Epithelial cell of prostate (primary cell): ENCODE measurements at regions not wholly inside any gene's neighbourhood (a gene's known extent, or its start where the extent isn't known, plus 50 kb on each side); places are given as distances from the start of the nearest gene placed in this dataset.
A peak's percentile ranks its signal among the peaks of the same experiment; 100 is the strongest.
"Not testable (repeated sequence)": the region's sequence is repeated elsewhere in the genome, so short reads cannot be mapped to it uniquely, and the experiment has no call there.

Experiments
- DNase-seq: peaks from one replicate; pipeline ENCODE4 v3.0.0-alpha.2; 2011; ENCODE audit warnings: low read depth, low spot score
- H3K27ac ChIP-seq: fragments of 450-650 bp; 2 replicates; pipeline ENCODE4 v1.5.1; 2017; ENCODE audit warnings: mild to moderate bottlenecking

DNA sequence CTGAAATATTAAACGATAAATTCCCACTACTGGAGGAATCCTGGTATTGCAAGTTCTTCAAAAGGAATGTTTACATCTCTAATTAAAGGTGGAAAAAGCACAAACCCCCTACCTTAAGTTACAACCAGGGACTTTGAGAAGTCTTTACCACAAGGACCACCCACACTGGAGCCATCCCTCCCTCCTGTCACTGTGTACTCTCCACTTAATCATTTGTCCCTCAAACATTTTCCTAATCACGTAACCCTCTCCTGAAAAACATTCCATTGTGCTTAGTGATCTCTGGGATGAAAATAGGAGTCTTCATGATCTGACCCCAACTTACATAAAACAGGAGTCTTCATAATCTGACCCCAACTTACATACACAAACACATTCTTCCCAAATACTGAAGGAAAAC is 85.7 kb downstream of the SUCLG1 start:
- DNase-seq, result no peak

DNA sequence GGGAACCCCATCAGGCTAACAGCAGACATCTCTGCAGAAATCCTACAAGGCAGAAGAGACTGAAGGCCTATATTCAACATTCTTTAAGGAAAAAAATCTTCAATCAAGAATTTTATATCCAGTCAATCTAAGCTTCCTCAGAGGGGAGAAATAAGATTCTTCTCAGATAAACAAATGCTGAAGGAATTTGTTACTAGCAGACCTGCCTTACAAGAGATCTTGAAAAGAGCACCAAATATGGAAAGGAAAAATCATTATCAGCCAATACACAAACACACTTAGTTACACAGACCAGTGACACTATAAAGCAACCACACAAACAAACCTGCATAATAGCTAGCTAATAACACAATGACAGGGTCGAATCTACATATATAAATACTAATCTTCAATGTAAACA is 96.5 kb downstream of the SUCLG1 start:
- no peak overlapping the region for H3K27ac ChIP-seq
- DNase-seq, result no peak

More for the DNA sequence above, 85.7 kb downstream of the SUCLG1 start:
- no peak overlapping the region for H3K27ac ChIP-seq

DNA sequence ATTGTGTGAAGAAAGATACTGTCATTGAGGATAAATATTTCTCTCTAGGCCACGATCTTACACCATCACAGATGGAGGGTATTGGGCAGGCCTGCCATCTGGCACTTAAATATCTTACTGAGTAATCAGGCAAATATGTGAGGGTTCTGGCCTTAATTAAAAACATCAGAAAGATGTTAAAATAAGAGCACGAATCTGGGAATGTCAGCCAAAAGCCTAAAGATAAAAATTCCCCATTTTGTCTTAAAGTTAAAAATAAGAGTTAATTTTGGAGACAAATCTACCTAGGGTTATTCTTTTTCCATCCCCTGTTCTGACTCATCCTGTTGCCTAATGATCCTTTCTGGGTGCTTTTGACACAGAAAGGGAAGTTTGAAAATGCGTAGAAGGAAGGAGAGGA is 121.0 kb downstream of the SUCLG1 start:
- no peak overlapping the region for H3K27ac ChIP-seq
- DNase-seq, result no peak

DNA sequence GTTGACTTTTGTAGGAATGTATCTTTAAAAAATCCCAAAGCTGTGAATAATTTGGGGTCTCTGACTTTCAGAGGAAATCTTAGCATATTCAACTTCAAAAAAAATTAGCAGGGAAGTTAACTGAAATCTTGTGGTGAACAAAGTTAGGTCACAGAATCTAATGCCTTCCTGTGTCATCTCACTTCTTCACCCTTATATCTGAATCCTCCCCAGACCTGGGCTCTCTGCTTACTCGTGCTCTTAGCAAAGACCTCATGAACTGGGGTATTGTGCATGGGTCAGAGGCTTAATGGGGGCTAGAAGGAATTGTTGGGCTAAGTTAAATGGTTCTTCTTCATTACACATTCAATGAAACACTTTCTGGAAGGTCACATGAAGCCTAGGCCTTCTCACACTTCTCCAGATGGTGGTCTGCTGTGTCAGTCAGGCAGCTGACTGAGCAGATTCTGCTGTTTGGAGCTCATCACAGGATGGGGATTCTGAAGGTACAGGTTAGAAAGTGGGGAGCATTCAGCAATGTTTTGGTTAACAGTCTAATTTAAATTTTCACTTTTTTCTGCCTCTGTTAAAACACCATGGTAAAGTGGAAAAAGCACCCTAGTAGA is 131.3 kb downstream of the SUCLG1 start:
- no peak for DNase-seq
- H3K27ac ChIP-seq, result no peak overlapping the region

DNA sequence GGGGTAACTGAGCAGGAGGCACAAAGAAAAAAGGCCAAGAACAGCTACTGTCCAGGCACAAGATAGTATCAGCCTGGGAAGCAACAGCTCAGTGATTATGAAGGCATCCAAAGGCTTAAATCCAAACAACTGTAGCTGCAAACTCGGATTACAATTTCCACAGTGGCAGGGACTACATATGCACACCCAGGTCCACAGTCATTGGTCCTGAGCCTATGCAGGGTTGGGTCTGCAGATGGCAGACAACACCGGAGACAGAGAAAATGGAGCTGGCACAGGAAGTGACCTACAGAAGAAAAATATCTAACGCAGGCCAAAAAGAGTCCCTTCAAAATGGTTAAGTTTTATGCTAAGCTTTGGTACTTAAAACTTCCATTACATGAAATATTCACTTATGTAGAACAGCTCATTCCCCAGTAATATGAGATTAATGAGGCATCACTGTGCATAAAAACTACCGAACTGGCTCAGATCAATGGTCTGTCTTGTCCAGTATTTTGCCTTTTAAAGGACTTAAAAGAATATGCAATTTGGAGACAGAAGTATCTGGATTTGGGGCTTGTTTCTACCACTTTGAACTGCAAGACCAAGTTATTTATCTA is 132.1 kb downstream of the SUCLG1 start:
- H3K27ac ChIP-seq, result no peak overlapping the region
- DNase-seq, result no peak

DNA sequence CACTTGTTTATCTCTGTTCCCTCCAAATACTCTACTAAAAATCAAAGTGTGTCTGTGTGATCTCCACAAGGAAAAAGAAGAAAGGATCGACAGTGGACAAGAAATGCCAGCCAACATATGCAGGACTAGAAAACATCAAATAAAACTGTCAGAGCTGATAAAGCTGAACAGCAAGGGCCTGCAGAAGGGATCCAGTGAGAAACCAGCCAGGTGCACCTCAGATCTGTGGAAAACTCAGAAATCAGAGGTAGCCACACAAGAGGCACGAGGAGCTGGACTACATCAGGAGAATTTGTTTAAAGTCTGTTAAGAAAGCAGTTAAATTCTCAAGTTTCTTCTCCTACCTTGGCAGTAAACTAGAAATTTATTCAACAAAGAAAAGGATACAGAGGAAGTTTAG is 135.2 kb downstream of the SUCLG1 start:
- DNase-seq, result no peak
- no peak overlapping the region for H3K27ac ChIP-seq

DNA sequence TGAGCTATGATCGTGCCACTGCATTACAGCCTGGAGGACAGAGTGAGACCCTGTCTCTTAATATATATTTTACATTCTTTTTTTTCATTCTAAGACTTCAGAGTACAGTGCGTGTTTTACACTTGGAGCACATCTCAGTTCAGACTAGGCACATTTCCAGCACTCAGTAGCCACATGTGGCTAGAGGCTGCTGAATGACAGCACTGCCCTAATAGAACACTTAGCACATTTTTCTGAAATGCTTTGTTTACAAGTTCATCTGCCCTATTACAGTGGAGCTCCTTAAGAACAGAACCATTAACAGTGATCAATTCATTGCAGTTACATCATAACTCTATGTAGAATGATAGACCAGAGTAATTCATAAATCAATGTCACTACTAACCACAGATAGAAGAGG is 138.1 kb downstream of the SUCLG1 start:
- DNase-seq, result no peak
- no peak overlapping the region for H3K27ac ChIP-seq

DNA sequence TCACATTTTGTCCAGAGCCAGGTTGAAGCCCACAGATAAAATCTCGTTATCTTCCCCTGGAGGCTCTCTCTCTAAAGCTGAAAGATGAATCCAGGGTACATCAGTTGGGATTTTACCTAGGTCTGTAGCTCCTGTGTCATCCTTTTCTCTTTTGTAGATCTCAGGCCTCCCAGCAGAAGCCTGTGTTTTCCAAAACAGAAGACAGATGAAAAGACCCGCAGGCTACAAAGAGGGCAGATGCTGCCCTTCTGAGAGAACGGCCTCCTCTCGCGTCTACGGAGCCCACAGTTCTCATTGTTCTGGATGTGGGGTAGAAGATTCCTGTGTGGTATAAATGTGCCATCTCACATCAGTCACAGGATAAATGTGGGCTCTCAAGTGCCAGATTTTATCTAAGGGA is 139.5 kb downstream of the SUCLG1 start:
- no peak overlapping the region for H3K27ac ChIP-seq
- no peak for DNase-seq

DNA sequence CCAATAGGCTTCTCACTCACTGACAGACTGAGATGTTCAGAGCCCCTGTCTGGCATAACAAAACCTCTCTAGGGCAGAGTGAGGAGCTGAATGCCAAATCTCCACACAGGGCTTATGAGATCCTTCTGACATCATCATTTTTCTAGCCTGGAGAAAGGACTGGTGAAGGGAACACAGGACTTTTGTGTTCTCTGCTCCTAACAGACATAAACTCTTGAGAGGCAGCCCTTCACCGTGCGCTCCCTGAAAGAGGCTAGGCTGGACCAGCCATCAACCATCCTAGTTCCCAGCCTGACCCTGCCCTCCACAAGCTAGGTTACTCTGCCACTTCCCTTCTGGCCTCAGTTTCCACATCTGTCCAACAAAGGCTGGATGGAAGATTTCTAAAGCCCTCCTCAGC is 141.9 kb downstream of the SUCLG1 start:
- no peak overlapping the region for H3K27ac ChIP-seq
- no peak for DNase-seq

DNA sequence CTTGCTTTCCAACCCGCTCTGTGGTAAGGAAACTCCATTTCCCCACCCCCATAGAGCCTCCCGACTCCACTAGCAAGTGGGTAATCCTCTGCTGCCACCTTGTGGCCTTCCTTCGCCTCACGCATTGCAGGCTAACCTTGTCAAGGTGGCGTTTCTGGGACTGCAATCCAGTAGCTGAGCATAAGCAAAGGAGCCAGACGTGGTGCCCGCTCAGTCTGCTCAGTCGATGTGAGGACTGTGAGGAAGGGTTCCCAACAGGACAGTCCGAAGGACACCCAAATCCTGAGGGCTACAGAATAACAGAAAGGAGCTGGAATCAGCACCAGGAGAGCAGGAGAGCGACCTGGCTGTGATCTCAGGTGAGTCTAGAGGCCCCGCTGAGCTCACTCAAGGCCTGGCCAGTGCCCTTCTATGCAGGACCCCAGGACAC is 144.2 kb downstream of the SUCLG1 start:
- peak; percentile 37 for DNase-seq
- no peak overlapping the region for H3K27ac ChIP-seq

DNA sequence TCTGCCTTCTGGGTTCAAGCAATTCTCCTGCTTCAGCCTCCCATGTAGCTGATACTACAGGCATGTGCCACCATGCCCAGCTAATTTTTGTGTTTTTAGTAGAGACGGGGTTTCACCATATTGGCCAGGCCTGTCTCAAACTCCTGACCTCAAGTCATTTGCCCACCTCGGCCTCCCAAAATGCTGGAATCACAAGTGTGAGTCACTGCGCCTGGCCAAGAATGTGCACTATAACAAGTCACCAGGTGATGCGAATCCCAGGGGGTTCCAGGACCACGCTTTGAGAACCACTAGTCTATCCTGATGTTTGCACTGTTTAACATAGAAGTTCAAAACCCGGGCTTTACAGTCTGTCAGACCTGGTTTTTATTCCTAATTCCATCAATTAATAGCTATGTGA is 144.8 kb downstream of the SUCLG1 start:
- H3K27ac ChIP-seq, result no peak overlapping the region
- DNase-seq, result no peak

DNA sequence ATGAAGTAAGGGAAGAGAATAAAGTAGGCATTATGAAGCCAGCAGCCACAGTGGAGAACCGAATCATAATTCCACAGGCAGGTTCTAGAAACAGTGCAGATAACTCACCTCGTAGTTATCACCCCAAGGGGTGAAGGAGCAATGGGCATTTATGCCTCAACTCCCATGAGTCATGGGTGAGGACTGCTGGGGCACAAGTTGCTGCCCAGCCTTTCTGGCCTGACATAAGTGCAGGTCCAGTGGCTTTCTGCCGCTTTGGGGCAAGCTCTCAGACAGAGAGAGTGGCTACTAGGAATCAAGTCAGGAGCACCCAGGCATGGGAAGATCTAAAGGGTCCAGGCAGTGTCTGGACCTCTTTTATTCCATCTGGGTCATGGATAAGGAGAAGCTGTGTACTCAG is 149.8 kb downstream of the SUCLG1 start:
- no peak overlapping the region for H3K27ac ChIP-seq

DNA sequence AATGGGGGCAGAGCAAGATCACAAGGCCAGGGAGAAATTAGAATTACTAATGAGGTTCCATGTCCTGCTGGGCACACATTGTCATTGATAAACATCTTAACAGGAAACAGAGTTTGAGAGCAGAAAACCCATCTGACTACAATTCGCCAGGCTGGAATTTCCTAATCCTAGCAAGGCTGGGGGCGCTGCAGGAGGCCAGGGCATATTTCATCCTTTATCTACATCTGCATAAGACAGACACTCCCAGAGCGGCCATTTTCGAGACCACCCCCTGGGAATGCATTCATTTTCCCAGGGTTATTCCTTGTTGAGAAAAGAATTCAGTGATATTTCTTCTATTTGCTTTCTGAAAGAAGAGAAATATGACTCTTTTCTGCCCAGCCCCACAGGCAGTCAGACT is 152.7 kb downstream of the SUCLG1 start:
- no peak for DNase-seq
- H3K27ac ChIP-seq, result no peak overlapping the region

More for the DNA sequence above, 149.8 kb downstream of the SUCLG1 start:
- DNase-seq, result no peak

DNA sequence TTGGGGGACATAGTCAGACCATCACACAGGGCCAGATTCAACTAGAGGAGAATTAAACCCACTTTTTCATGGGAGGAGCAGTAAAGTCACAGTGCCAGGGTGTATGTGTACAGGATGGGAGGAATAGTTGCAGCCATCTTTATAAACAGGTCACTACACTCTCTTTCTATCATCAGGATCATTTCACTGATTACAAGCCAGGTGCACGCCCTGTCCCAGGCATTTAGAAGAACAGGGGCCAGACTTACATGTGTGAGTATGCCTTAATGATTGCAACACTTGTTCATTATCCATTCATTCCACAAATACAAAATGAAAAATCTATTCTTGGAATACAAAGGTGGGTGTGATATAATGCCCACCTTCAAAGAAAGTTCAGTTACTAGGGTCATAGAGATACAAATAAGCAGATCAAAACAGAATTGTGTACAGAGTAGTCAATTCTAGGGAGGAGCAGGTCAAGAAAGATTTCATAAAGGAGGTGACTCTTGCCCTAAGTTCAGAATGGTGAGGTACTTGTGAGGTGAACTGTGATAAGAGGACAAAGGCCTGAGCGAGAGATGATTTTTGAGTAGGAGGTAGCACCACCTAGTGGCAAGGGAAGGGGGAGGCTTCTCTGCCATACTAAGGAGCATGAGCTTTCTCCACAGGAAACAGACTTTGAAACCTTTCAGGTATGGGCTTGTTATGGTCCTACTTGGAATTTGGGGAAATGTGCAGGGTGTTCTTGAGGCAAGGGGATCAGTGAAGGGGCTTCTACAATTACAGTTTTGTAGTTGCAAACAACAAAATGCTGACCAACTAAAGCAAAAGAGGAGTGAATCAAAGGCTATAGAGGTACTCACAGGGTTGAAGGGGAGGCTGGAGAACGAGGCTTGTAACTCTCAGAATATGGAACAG is 156.3 kb downstream of the SUCLG1 start:
- H3K27ac ChIP-seq, result no peak overlapping the region
- peak; percentile 24 for DNase-seq

DNA sequence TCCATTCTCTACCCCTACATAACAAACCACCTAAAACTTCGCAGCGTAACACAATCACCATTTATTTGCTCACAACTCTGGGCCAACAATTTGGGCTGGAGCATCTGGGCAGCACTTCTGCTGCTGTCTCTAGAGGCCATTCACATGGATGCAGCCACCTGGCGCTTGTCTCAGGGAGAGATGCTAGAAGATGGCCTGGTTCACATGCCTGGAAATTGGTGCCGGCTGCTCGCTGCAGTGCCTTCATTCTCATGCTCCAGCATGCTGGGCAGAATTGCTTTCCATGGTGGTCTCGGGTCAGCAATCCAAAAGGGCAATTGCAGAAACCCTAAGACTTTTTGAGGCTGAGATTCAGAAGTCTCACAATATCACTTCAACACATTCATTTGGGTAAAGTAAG is 157.4 kb downstream of the SUCLG1 start:
- H3K27ac ChIP-seq, result no peak overlapping the region

DNA sequence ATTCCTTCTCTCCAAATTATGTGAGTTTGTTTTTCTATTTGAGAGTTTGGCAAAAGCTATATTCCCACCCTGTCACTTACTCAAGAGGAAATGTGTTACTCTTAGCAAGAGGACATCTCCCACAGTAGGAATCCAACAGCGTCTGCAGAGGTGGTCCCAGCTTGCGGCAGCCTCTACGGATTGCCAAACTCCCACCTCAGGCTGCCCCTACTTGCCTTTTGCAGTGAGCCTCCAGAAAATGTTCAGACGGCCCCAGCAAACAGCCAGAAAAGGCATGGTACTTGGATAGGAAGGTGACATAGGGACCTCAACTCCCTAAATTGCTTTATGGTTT is 158.4 kb downstream of the SUCLG1 start:
- H3K27ac ChIP-seq, result no peak overlapping the region

More for the DNA sequence above, 157.4 kb downstream of the SUCLG1 start:
- no peak for DNase-seq

DNA sequence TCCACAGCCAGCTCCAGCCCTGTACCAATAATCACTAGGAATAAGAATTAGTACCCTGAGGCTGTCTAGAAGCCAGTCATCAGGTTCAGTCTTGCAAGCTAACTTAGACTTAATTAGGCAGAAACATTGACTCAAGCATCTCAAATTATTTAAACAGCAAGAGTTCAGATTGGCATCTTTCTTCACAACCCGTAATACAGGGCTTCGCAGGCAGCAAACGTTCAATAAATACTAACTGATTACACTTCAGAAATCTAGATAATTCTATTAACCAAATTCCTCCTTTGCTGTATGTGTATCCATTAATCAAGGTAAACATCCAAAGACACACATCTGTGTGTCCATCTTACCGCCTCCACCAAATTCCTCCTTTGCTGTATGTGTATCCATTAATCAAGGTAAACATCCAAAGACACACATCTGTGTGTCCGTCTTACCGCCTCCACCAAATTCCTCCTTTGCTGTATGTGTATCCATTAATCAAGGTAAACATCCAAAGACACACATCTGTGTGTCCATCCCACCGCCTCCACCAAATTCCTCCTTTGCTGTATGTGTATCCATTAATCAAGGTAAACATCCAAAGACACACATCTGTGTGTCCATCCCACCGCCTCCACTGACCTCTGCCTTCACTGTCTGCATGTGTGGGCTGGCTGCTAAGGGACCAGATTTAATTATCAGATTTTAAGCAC is 158.9 kb downstream of the SUCLG1 start:
- DNase-seq, H3K27ac ChIP-seq: not testable (repeated sequence)

More for the DNA sequence above, 158.4 kb downstream of the SUCLG1 start:
- no peak for DNase-seq

DNA sequence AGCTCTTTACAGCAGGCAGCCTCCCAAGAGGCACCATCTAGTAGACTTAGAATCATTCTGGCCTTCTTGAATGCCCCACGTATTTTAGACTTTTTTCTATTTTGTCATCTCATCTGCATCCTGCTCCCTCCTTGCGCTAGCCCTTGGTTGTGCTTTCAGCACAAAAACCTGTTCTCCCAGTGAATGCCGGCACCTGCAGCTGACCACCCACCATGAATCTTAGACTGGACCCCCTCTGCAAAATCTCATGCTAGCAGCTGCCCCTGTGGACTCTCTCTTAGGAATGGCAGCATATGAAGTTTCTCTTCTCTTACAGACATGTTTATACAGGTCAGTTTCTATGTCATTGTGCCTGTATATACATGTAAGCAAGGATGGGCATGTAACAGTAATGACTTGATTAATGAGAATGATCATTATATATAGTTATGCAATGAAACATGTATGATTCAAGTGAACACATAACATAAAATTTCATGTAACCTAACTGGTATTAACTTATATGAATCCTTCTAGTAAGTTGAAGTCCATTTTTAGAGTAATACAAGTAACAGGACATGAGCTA is 159.8 kb downstream of the SUCLG1 start:
- H3K27ac ChIP-seq, result no peak overlapping the region
- peak; percentile 36 for DNase-seq

DNA sequence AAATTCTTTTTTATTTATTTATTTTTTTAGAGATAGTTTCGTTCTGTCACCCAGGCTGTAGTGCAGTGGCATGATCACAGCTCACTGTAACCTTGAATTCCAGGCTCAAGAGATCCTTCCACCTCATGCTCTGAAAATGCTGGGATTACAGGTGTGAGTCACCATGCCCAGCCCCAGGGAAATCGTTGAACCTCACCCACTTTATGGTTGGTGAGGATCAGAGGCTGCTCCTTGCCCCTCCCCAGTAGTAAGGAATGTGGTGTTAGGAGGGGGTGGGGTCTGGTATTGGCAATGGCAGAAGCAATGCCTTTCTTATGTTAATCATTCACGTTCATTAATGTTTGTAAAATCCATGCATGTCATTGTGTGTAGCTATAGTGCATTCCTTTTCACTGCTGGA is 161.9 kb downstream of the SUCLG1 start:
- DNase-seq, result peak; percentile 40

DNA sequence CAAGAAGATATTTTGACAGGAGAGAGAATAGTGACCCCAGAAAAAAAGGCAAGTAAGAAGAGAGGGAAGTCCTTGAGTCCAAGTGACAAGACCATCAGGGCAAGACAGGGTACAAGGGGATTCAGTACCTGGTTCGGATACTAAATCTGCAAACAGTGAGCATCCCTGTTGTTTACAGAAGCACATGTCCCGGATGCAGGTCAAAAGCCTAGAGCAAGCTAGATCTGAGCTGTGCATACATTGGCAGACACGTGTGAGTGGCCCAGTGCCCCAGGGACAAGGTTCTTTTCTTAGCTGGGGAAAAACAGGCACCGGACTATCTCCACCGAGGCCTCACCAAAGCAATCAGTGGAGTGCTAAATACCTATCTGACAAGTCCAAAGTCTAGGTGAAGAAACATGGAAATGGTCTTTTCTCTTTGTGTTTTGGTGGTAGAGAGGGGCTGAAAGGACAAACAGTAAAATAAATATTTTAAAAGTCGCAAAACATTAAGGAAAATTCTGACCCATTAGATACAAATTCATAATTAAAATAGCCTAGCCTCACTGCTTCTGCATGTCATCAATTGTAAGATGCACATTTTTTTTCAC is 165.2 kb downstream of the SUCLG1 start:
- DNase-seq, result no peak

More for the DNA sequence above, 161.9 kb downstream of the SUCLG1 start:
- H3K27ac ChIP-seq, result peak overlapping the region; percentile 22

More for the DNA sequence above, 165.2 kb downstream of the SUCLG1 start:
- H3K27ac ChIP-seq, result no peak overlapping the region
